ENCODE measurements at regions not wholly inside any gene's neighbourhood (a gene's known extent, or its start where the extent isn't known, plus 50 kb on each side); places are given as distances from the start of the nearest gene placed in this dataset.

GRCh38 chr3:34703053-34703452, 904.6 kb downstream of the PDCD6IP start:
- Histone ChIP-seq H2AFZ (ENCODE audit: control insufficient read depth, low read length) (no peak overlapping the region), H4K20me1 (ENCODE audit: control insufficient read depth, extremely low read depth, insufficient read depth, low read length) (no peaks in the 10 kb centered on the region), H3K9me3 (ENCODE audit: control insufficient read depth, low read depth, low read length) (no peaks in the 10 kb centered on the region), H3K4me1 (ENCODE audit: control insufficient read depth, extremely low read depth, insufficient read depth, low read length) (no peaks in the 10 kb centered on the region), H3K27me3 (ENCODE audit: control insufficient read depth, extremely low read depth, insufficient read depth, low read length) (no peaks in the 10 kb centered on the region), H3K79me2 (ENCODE audit: control insufficient read depth, insufficient read depth, low read length) (no peaks in the 10 kb centered on the region), H3K4me3 (ENCODE audit: control insufficient read depth in 2 of 3, extremely low read depth in 1 of 3, insufficient read depth in 2 of 3, low read depth in 1 of 3, low read length in 3 of 3) (no peak overlapping the region), H3K36me3 (ENCODE audit: control insufficient read depth in 2 of 2, extremely low read depth in 1 of 2, insufficient read depth in 2 of 2, low read length in 2 of 2) (no peaks in the 10 kb centered on the region), H3K9ac (ENCODE audit: control insufficient read depth, extremely low read depth, insufficient read depth, low read length) (no peak overlapping the region), H3K27ac (ENCODE audit: control insufficient read depth, insufficient read depth, low read length) (no peak overlapping the region), H3K9me1 (ENCODE audit: control insufficient read depth, extremely low read depth, insufficient read depth, low read length) (no peaks in the 10 kb centered on the region), H3K4me2 (ENCODE audit: control insufficient read depth, extremely low read depth, insufficient read depth, low read depth, low read length) (no peak overlapping the region)
- FAIRE-seq (no peak), DNase-seq (ENCODE audit: low read depth, low spot score) (no peak)
- TF ChIP-seq CTCF (optimal IDR thresholded peaks at IDR 0.05 in 1 of 3, IDR thresholded peaks at IDR 0.05 in 1 of 3, conservative IDR thresholded peaks at IDR 0.05 in 1 of 3; ENCODE audit: extremely low read depth in 1 of 3, insufficient read depth in 2 of 3, low read length in 3 of 3) (no peak), EZH2 (IDR thresholded peaks at IDR 0.05; ENCODE audit: low read length) (no peak)
- dilution Hi-C loops (cut with MboI; ENCODE audit: extremely low pct_ligation_motif_present, low sequenced_read_pairs) = no loop called here

GRCh38 chr3:34724916-34725499, 914.3 kb upstream of the ARPP21 start:
- no peak overlapping the region for H3K4me2 ChIP-seq (ENCODE audit: control insufficient read depth, extremely low read depth, insufficient read depth, low read depth, low read length)
- H3K9me3 ChIP-seq (ENCODE audit: control insufficient read depth, low read depth, low read length) = no peaks in the 10 kb centered on the region
- H3K36me3 ChIP-seq (ENCODE audit: control insufficient read depth in 2 of 2, extremely low read depth in 1 of 2, insufficient read depth in 2 of 2, low read length in 2 of 2) = no peaks in the 10 kb centered on the region
- H3K27me3 ChIP-seq (ENCODE audit: control insufficient read depth, extremely low read depth, insufficient read depth, low read length) = no peaks in the 10 kb centered on the region
- no peak overlapping the region for H2AFZ ChIP-seq (ENCODE audit: control insufficient read depth, low read length)
- no peak overlapping the region for H3K27ac ChIP-seq (ENCODE audit: control insufficient read depth, insufficient read depth, low read length)
- H3K4me3 ChIP-seq (ENCODE audit: control insufficient read depth in 2 of 3, extremely low read depth in 1 of 3, insufficient read depth in 2 of 3, low read depth in 1 of 3, low read length in 3 of 3) = no peak overlapping the region
- no peaks in the 10 kb centered on the region for H4K20me1 ChIP-seq (ENCODE audit: control insufficient read depth, extremely low read depth, insufficient read depth, low read length)
- no peaks in the 10 kb centered on the region for H3K4me1 ChIP-seq (ENCODE audit: control insufficient read depth, extremely low read depth, insufficient read depth, low read length)
- TF ChIP-seq EZH2 (IDR thresholded peaks at IDR 0.05; ENCODE audit: low read length) = no peak
- no peak for FAIRE-seq
- no peak for DNase-seq (ENCODE audit: low read depth, low spot score)
- H3K79me2 ChIP-seq (ENCODE audit: control insufficient read depth, insufficient read depth, low read length) = no peaks in the 10 kb centered on the region
- H3K9ac ChIP-seq (ENCODE audit: control insufficient read depth, extremely low read depth, insufficient read depth, low read length) = no peak overlapping the region
- dilution Hi-C loops (cut with MboI; ENCODE audit: extremely low pct_ligation_motif_present, low sequenced_read_pairs) = no loop called here
- no peaks in the 10 kb centered on the region for H3K9me1 ChIP-seq (ENCODE audit: control insufficient read depth, extremely low read depth, insufficient read depth, low read length)

GRCh38 chr3:34725774-34726173, 913.6 kb upstream of the ARPP21 start:
- no peak for FAIRE-seq
- dilution Hi-C loops (cut with MboI; ENCODE audit: extremely low pct_ligation_motif_present, low sequenced_read_pairs) = no loop called here
- no peak overlapping the region for H2AFZ ChIP-seq (ENCODE audit: control insufficient read depth, low read length)

More at GRCh38 chr3:34725774-34726173, 913.6 kb upstream of the ARPP21 start:
- TF ChIP-seq EZH2 (IDR thresholded peaks at IDR 0.05; ENCODE audit: low read length) (no peak), CTCF (optimal IDR thresholded peaks at IDR 0.05 in 1 of 3, IDR thresholded peaks at IDR 0.05 in 1 of 3, conservative IDR thresholded peaks at IDR 0.05 in 1 of 3; ENCODE audit: extremely low read depth in 1 of 3, insufficient read depth in 2 of 3, low read length in 3 of 3) (no peak)
- Histone ChIP-seq H3K79me2 (ENCODE audit: control insufficient read depth, insufficient read depth, low read length) (no peaks in the 10 kb centered on the region), H3K9ac (ENCODE audit: control insufficient read depth, extremely low read depth, insufficient read depth, low read length) (no peak overlapping the region), H3K9me1 (ENCODE audit: control insufficient read depth, extremely low read depth, insufficient read depth, low read length) (no peaks in the 10 kb centered on the region), H3K36me3 (ENCODE audit: control insufficient read depth in 2 of 2, extremely low read depth in 1 of 2, insufficient read depth in 2 of 2, low read length in 2 of 2) (no peaks in the 10 kb centered on the region), H3K4me1 (ENCODE audit: control insufficient read depth, extremely low read depth, insufficient read depth, low read length) (no peaks in the 10 kb centered on the region), H3K4me2 (ENCODE audit: control insufficient read depth, extremely low read depth, insufficient read depth, low read depth, low read length) (no peak overlapping the region), H3K9me3 (ENCODE audit: control insufficient read depth, low read depth, low read length) (no peaks in the 10 kb centered on the region), H3K4me3 (ENCODE audit: control insufficient read depth in 2 of 3, extremely low read depth in 1 of 3, insufficient read depth in 2 of 3, low read depth in 1 of 3, low read length in 3 of 3) (no peak overlapping the region), H3K27me3 (ENCODE audit: control insufficient read depth, extremely low read depth, insufficient read depth, low read length) (no peaks in the 10 kb centered on the region), H4K20me1 (ENCODE audit: control insufficient read depth, extremely low read depth, insufficient read depth, low read length) (no peaks in the 10 kb centered on the region), H3K27ac (ENCODE audit: control insufficient read depth, insufficient read depth, low read length) (no peak overlapping the region)
- no peak for DNase-seq (ENCODE audit: low read depth, low spot score)

All from keratinocyte (primary cell).